GM12878 (cell line): ENCODE measurements at regions not wholly inside any gene's neighbourhood (a gene's known extent, or its start where the extent isn't known, plus 50 kb on each side); places are given as distances from the start of the nearest gene placed in this dataset.

Experiments used
- ATAC-seq: fragments of 200-7000 bp; cut with Tn5 transposase; 3 replicates; pipeline ENCODE4 v1.9.1; 2020; ENCODE audit warnings: mild to moderate bottlenecking, moderate library complexity
- BruUV-seq: library from RNA; stranded (reverse); fragments of 400-500 nt; replicated peaks from 2 replicates; lab custom pipeline; 2021; lab: Mats Ljungman, UMichigan
- CTCF ChIA-PET: fragments of 300-600 bp; sonication (Branson Sonifier 250); formaldehyde crosslinking; extraction: SDS; loops from one replicate; lab custom pipeline; 2021; ENCODE audit warnings: inconsistent platforms; lab: Yijun Ruan, JAX
- POLR2A ChIA-PET: fragments of 350-600 bp; formaldehyde crosslinking; extraction: SDS; loops from one replicate; lab custom pipeline; 2021; ENCODE audit warnings: inconsistent platforms; lab: Charles Lee
- RAD21 ChIA-PET: fragments of 300-600 bp; sonication (Branson Sonifier 250); formaldehyde crosslinking; loops from one replicate; lab custom pipeline; 2023; ENCODE audit warnings: antibody characterized with exemption; ENCODE audit not compliant: unreplicated experiment; lab: Charles Lee
- SMC1A ChIA-PET: fragments of 300-600 bp; sonication (Branson Sonifier 250); formaldehyde crosslinking; loops from one replicate; lab custom pipeline; 2023; ENCODE audit not compliant: unreplicated experiment, uncharacterized antibody; lab: Charles Lee
- DNase-seq: peaks from one replicate; pipeline ENCODE4 v3.0.0-alpha.2; 2011; ENCODE audit warnings: low read depth, low spot score
- FAIRE-seq: peaks from 3 replicates; lab custom pipeline; 2011; peaks lifted over from hg19 to GRCh38; lab: Jason Lieb, UNC
- H2AFZ ChIP-seq: 2 replicates; pipeline ENCODE4 v1.6.0; 2011; ENCODE audit warnings: low read depth, low read length, control low read depth; ENCODE audit not compliant: control insufficient read depth
- H3K27ac ChIP-seq: 2 replicates; pipeline ENCODE4 v1.5.1; 2011; ENCODE audit warnings: control low read depth; ENCODE audit not compliant: control insufficient read depth, insufficient read depth
- H3K27me3 ChIP-seq, 2 experiments: replicated peaks in 1 of 2; 2 replicates each; pipeline versions ENCODE4 v1.6.0 to v1.6.1; 2011; ENCODE audit warnings: low read length in 1 of 2; ENCODE audit not compliant: control insufficient read depth in 2 of 2, insufficient read depth in 2 of 2
- H3K36me3 ChIP-seq, 2 experiments: 2 replicates each; pipeline ENCODE4 v1.5.1; 2011; ENCODE audit warnings: low read length in 1 of 2; ENCODE audit not compliant: control insufficient read depth in 2 of 2, insufficient read depth in 2 of 2
- H3K4me1 ChIP-seq: 2 replicates; pipeline ENCODE4 v1.6.1; 2011; ENCODE audit warnings: mild to moderate bottlenecking, low read length, moderate library complexity, mixed read lengths; ENCODE audit not compliant: control insufficient read depth, insufficient read depth
- H3K4me2 ChIP-seq: 2 replicates; pipeline ENCODE4 v1.6.0; 2011; ENCODE audit warnings: control low read depth; ENCODE audit not compliant: control insufficient read depth, insufficient read depth
- H3K4me3 ChIP-seq: fragments of 200-600 bp; sonication (generic); 2 replicates; pipeline ENCODE4 v1.5.1; 2016
- H3K79me2 ChIP-seq: 2 replicates; pipeline ENCODE4 v1.6.0; 2011; ENCODE audit warnings: low read length; ENCODE audit not compliant: control insufficient read depth, insufficient read depth
- H3K9ac ChIP-seq: 2 replicates; pipeline ENCODE4 v1.8.0; 2011; ENCODE audit warnings: low read length, control low read depth, mixed read lengths; ENCODE audit not compliant: control insufficient read depth, insufficient read depth
- H3K9me3 ChIP-seq: replicated peaks from 3 replicates; pipeline ENCODE4 v1.5.1; 2011; ENCODE audit warnings: mild to moderate bottlenecking, low read length; ENCODE audit not compliant: control insufficient read depth, insufficient read depth
- H4K20me1 ChIP-seq: 2 replicates; pipeline ENCODE4 v1.6.0; 2011; ENCODE audit not compliant: control insufficient read depth, insufficient read depth
- CEBPB ChIP-seq, 2 experiments: fragments of 150-350 bp in 1 of 2; IDR thresholded peaks; 2 replicates each; pipeline ENCODE4 v1.6.1; 2012 to 2014; ENCODE audit warnings: low read depth in 2 of 2, low read length in 2 of 2, borderline replicate concordance in 1 of 2, inconsistent platforms in 1 of 2
- HCFC1 ChIP-seq: fragments of 150-350 bp; IDR thresholded peaks from 2 replicates; pipeline ENCODE4 v1.6.1; 2014; ENCODE audit warnings: low read length
- KLF5 ChIP-seq: fragments of 450-650 bp; IDR thresholded peaks from 2 replicates; pipeline ENCODE4 v1.6.1; 2014; ENCODE audit warnings: mild to moderate bottlenecking; ENCODE audit not compliant: partially characterized antibody
- POLR2A ChIP-seq: IDR thresholded peaks from 2 replicates; pipeline ENCODE4 v1.6.1; 2011; ENCODE audit warnings: low read depth, mild to moderate bottlenecking, low read length
- SMAD5 ChIP-seq: IDR thresholded peaks from 2 replicates; pipeline ENCODE4 v1.6.1; 2016; ENCODE audit warnings: antibody characterized with exemption, low read depth
- TAF1 ChIP-seq: IDR thresholded peaks from 2 replicates; pipeline ENCODE4 v1.6.1; 2011; ENCODE audit warnings: mild to moderate bottlenecking, low read depth, low read length, borderline replicate concordance
- WGBS: methylation state at CpG from one replicate; pipeline ENCODE4 v1.1.6; 2016; ENCODE audit warnings: low lambda C conversion rate; ENCODE audit not compliant: insufficient replicate concordance, insufficient coverage; ENCODE audit errors: missing lambda C conversion rate; 5-methylcytosine and 5-hydroxymethylcytosine counted together
- in situ Hi-C: fragments of 300-500 bp; cut with MboI; formaldehyde crosslinking; loops from 9 replicates; pipeline ENCODE4 v1.14.3; 2018; ENCODE audit warnings: mixed read lengths
- intact Hi-C: fragments of 100-400 bp; cut with micrococcal nuclease; formaldehyde crosslinking; loops from one replicate; pipeline ENCODE4 v1.14.2; 2022; ENCODE audit not compliant: unreplicated experiment
- TF ChIP-seq, protein P1 (sequence below): fragments of 450-650 bp; IDR thresholded peaks from 2 replicates; pipeline ENCODE4 v1.6.1; 2017; ENCODE audit warnings: low read depth, mild to moderate bottlenecking, moderate library complexity
- TF ChIP-seq, protein P2 (sequence below): fragments of 150-350 bp; IDR thresholded peaks from 2 replicates; pipeline ENCODE4 v1.6.1; 2014; ENCODE audit warnings: mild to moderate bottlenecking, low read depth, low read length
- TF ChIP-seq, protein P3 (sequence below): fragments of 450-650 bp; IDR thresholded peaks from 2 replicates; pipeline ENCODE4 v1.6.1; 2017; ENCODE audit warnings: borderline replicate concordance
- TF ChIP-seq, protein P4 (sequence below): fragments of 450-650 bp; IDR thresholded peaks from 2 replicates; pipeline ENCODE4 v1.6.1; 2017; ENCODE audit warnings: antibody characterized with exemption, mild to moderate bottlenecking, moderate library complexity

DNA sequence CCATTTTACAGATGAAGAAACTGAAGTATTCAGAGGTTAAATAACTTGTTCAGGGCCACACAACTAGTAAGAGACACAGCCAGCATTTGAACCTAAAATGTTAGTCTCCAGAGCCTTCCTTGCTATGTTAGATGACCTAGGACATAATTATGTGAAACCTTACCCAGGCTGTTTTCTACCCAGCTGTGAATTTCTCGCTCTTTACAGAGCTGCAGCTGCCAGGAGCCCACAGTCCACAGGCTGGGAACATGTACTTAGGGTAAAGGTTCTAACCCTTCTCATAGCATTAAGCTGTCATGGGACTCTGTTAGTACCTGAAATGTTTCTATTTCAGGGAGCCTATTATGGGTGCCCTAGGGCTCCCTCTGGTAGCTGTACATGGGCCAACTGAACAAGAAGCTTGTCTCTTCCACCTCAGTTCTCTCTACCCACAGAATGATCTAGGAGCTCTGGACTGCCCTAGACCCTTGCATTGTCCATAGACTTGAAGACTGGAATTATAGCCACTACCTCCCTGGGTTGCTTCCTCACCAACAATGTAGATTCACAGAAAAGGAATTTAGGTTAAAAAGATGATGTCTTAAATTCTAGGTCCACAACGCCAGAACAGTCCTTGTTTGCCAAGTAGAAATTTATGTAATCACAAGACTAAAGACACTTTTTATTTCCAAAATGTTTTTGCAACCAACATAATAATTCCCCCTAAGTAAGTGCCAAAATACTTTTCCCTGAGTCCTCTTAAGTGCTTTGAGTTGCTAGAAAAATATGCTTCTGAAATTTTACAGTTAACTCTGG lies 262.9 kb downstream of the PIK3R1 start:
- RAD21 ChIA-PET = interaction anchor here (3.4 kb wide), 1 partner anchor 191 kb away, joined by 20 read pairs; no protein-coding TSS in a partner anchor
- in situ Hi-C loops = no loop called here

More for the DNA sequence above, 262.9 kb downstream of the PIK3R1 start:
- Histone ChIP-seq H3K27ac (no peak overlapping the region), H3K27me3 (no peaks in the 10 kb centered on the region), H3K4me2 (no peak overlapping the region), H4K20me1 (no peaks in the 10 kb centered on the region), H3K79me2 (no peaks in the 10 kb centered on the region)
- ATAC-seq (no peak), DNase-seq (no peak)
- WGBS = 36% methylated on average over 2 of the region's 2 CpGs
- intact Hi-C loops = no loop called here
- no peak for TF ChIP-seq KLF5
- TF ChIP-seq, protein P1, sequence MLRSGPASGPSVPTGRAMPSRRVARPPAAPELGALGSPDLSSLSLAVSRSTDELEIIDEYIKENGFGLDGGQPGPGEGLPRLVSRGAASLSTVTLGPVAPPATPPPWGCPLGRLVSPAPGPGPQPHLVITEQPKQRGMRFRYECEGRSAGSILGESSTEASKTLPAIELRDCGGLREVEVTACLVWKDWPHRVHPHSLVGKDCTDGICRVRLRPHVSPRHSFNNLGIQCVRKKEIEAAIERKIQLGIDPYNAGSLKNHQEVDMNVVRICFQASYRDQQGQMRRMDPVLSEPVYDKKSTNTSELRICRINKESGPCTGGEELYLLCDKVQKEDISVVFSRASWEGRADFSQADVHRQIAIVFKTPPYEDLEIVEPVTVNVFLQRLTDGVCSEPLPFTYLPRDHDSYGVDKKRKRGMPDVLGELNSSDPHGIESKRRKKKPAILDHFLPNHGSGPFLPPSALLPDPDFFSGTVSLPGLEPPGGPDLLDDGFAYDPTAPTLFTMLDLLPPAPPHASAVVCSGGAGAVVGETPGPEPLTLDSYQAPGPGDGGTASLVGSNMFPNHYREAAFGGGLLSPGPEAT = no peak
- TF ChIP-seq TAF1 = no peak
- no peak for TF ChIP-seq POLR2A
- TF ChIP-seq, protein P2, sequence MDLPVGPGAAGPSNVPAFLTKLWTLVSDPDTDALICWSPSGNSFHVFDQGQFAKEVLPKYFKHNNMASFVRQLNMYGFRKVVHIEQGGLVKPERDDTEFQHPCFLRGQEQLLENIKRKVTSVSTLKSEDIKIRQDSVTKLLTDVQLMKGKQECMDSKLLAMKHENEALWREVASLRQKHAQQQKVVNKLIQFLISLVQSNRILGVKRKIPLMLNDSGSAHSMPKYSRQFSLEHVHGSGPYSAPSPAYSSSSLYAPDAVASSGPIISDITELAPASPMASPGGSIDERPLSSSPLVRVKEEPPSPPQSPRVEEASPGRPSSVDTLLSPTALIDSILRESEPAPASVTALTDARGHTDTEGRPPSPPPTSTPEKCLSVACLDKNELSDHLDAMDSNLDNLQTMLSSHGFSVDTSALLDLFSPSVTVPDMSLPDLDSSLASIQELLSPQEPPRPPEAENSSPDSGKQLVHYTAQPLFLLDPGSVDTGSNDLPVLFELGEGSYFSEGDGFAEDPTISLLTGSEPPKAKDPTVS = no peak
- TF ChIP-seq, protein P3, sequence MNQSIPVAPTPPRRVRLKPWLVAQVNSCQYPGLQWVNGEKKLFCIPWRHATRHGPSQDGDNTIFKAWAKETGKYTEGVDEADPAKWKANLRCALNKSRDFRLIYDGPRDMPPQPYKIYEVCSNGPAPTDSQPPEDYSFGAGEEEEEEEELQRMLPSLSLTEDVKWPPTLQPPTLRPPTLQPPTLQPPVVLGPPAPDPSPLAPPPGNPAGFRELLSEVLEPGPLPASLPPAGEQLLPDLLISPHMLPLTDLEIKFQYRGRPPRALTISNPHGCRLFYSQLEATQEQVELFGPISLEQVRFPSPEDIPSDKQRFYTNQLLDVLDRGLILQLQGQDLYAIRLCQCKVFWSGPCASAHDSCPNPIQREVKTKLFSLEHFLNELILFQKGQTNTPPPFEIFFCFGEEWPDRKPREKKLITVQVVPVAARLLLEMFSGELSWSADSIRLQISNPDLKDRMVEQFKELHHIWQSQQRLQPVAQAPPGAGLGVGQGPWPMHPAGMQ = no peak
- TF ChIP-seq HCFC1 = no peak
- no peak for TF ChIP-seq CEBPB (IDR thresholded peaks at IDR 0.05; ENCODE audit: borderline replicate concordance in 1 of 2, low read depth in 2 of 2, low read length in 2 of 2)
- no peak for TF ChIP-seq SMAD5
- TF ChIP-seq, protein P4, sequence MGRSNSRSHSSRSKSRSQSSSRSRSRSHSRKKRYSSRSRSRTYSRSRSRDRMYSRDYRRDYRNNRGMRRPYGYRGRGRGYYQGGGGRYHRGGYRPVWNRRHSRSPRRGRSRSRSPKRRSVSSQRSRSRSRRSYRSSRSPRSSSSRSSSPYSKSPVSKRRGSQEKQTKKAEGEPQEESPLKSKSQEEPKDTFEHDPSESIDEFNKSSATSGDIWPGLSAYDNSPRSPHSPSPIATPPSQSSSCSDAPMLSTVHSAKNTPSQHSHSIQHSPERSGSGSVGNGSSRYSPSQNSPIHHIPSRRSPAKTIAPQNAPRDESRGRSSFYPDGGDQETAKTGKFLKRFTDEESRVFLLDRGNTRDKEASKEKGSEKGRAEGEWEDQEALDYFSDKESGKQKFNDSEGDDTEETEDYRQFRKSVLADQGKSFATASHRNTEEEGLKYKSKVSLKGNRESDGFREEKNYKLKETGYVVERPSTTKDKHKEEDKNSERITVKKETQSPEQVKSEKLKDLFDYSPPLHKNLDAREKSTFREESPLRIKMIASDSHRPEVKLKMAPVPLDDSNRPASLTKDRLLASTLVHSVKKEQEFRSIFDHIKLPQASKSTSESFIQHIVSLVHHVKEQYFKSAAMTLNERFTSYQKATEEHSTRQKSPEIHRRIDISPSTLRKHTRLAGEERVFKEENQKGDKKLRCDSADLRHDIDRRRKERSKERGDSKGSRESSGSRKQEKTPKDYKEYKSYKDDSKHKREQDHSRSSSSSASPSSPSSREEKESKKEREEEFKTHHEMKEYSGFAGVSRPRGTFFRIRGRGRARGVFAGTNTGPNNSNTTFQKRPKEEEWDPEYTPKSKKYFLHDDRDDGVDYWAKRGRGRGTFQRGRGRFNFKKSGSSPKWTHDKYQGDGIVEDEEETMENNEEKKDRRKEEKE = no peak
- TF ChIP-seq, all 136 proteins: peak for 0
- H3K4me3 ChIP-seq = no peak overlapping the region
- no peak for FAIRE-seq
- H3K9me3 ChIP-seq = no peaks in the 10 kb centered on the region
- no peaks in the 10 kb centered on the region for H3K4me1 ChIP-seq
- H2AFZ ChIP-seq = no peak overlapping the region
- ChIA-PET POLR2A (interaction anchor here (0.6 kb wide), 2 partner anchors 41 to 90 kb away, joined by 3 read pairs; no protein-coding TSS in a partner anchor), SMC1A (interaction anchor here (0.9 to 2.9 kb wide), 2 partner anchors 15 to 191 kb away, joined by 3 to 14 read pairs; no protein-coding TSS in a partner anchor), CTCF (interaction anchor here (0.7 to 3.7 kb wide), 5 partner anchors 17 to 323 kb away, joined by 3 to 11 read pairs (median 4); no protein-coding TSS in a partner anchor)
- H3K36me3 ChIP-seq = no peaks in the 10 kb centered on the region
- no peak overlapping the region for H3K9ac ChIP-seq
- no TSS peak for BruUV-seq
